ENCODE measurements at regions not wholly inside any gene's neighbourhood (a gene's known extent, or its start where the extent isn't known, plus 50 kb on each side); places are given as distances from the start of the nearest gene placed in this dataset.

- Histone ChIP-seq H3K4me1 (ENCODE audit: control insufficient read depth, insufficient read depth, low read length) (no peaks in the 10 kb centered on the region), H3K79me2 (ENCODE audit: control insufficient read depth, insufficient read depth, low read length) (no peaks in the 10 kb centered on the region), H3K4me3 (no peak overlapping the region), H3K27ac (ENCODE audit: control insufficient read depth, insufficient read depth) (no peak overlapping the region), H2AFZ (ENCODE audit: control insufficient read depth, low read depth, low read length) (no peak overlapping the region), H3K27me3 (replicated peaks in 1 of 2; ENCODE audit: control insufficient read depth in 2 of 2, insufficient read depth in 2 of 2, low read length in 1 of 2) (no peaks in the 10 kb centered on the region), H3K9ac (ENCODE audit: control insufficient read depth, insufficient read depth, low read length) (no peak overlapping the region), H4K20me1 (ENCODE audit: control insufficient read depth, insufficient read depth) (no peaks in the 10 kb centered on the region), H3K9me3 (replicated peaks; ENCODE audit: control insufficient read depth, insufficient read depth, low read length) (no peaks in the 10 kb centered on the region; the same call in 2 of the 3 replicates), H3K36me3 (ENCODE audit: control insufficient read depth in 2 of 2, insufficient read depth in 2 of 2, low read length in 1 of 2) (no peaks in the 10 kb centered on the region), H3K4me2 (ENCODE audit: control insufficient read depth, insufficient read depth) (no peak overlapping the region)
- FAIRE-seq: no peak
- in situ Hi-C loops (cut with MboI): no loop called here
- BruUV-seq (replicated peaks): no TSS peak
- DNase-seq (ENCODE audit: low read depth, low spot score): no peak
- intact Hi-C loops (cut with micrococcal nuclease; ENCODE audit: unreplicated experiment): no loop called here
- SMC1A ChIA-PET (ENCODE audit: uncharacterized antibody, unreplicated experiment): no interaction called here
- CTCF ChIA-PET: no interaction called here
- RAD21 ChIA-PET (ENCODE audit: unreplicated experiment): no interaction called here
- TF ChIP-seq ZNF622 (IDR thresholded peaks at IDR 0.05) (no peak), ZNF207 (IDR thresholded peaks at IDR 0.05; ENCODE audit: borderline replicate concordance) (no peak), MYB (IDR thresholded peaks at IDR 0.05; ENCODE audit: borderline replicate concordance, low read depth, low read length) (no peak), MTA2 (IDR thresholded peaks at IDR 0.05; ENCODE audit: low read depth) (no peak), HDGF (IDR thresholded peaks at IDR 0.05) (no peak), PAX8 (IDR thresholded peaks at IDR 0.05) (no peak), ETV6 (conservative IDR thresholded peaks at IDR 0.05 in 1 of 2, IDR thresholded peaks at IDR 0.05 in 1 of 2; ENCODE audit: borderline replicate concordance in 1 of 2, low read depth in 1 of 2) (no peak), BRCA1 (IDR thresholded peaks at IDR 0.05; ENCODE audit: low read depth, low read length) (no peak), JUNB (IDR thresholded peaks at IDR 0.05) (no peak), RAD21 (IDR thresholded peaks at IDR 0.05; ENCODE audit: insufficient read depth, low read depth, low read length) (no peak)
- TF ChIP-seq, protein P1, sequence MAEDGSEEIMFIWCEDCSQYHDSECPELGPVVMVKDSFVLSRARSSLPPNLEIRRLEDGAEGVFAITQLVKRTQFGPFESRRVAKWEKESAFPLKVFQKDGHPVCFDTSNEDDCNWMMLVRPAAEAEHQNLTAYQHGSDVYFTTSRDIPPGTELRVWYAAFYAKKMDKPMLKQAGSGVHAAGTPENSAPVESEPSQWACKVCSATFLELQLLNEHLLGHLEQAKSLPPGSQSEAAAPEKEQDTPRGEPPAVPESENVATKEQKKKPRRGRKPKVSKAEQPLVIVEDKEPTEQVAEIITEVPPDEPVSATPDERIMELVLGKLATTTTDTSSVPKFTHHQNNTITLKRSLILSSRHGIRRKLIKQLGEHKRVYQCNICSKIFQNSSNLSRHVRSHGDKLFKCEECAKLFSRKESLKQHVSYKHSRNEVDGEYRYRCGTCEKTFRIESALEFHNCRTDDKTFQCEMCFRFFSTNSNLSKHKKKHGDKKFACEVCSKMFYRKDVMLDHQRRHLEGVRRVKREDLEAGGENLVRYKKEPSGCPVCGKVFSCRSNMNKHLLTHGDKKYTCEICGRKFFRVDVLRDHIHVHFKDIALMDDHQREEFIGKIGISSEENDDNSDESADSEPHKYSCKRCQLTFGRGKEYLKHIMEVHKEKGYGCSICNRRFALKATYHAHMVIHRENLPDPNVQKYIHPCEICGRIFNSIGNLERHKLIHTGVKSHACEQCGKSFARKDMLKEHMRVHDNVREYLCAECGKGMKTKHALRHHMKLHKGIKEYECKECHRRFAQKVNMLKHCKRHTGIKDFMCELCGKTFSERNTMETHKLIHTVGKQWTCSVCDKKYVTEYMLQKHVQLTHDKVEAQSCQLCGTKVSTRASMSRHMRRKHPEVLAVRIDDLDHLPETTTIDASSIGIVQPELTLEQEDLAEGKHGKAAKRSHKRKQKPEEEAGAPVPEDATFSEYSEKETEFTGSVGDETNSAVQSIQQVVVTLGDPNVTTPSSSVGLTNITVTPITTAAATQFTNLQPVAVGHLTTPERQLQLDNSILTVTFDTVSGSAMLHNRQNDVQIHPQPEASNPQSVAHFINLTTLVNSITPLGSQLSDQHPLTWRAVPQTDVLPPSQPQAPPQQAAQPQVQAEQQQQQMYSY (CRISPR knock-in tag; IDR thresholded peaks at IDR 0.05): no peak
- TF ChIP-seq, protein P2, sequence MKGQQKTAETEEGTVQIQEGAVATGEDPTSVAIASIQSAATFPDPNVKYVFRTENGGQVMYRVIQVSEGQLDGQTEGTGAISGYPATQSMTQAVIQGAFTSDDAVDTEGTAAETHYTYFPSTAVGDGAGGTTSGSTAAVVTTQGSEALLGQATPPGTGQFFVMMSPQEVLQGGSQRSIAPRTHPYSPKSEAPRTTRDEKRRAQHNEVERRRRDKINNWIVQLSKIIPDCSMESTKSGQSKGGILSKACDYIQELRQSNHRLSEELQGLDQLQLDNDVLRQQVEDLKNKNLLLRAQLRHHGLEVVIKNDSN (IDR thresholded peaks at IDR 0.05; ENCODE audit: borderline replicate concordance, extremely low read length, insufficient read depth, low read depth, low read length): no peak
- ATAC-seq: no peak
- 41% methylated on average over 1 of the region's 1 CpG for WGBS (ENCODE audit: insufficient coverage, insufficient replicate concordance, low lambda C conversion rate, missing lambda C conversion rate)
- POLR2A ChIA-PET: no interaction called here
Observed at GRCh38 chr13:85551012-85551411, 248.2 kb downstream of the SLITRK6 start.
